ENCODE measurements at regions not wholly inside any gene's neighbourhood (a gene's known extent, or its start where the extent isn't known, plus 50 kb on each side); places are given as distances from the start of the nearest gene placed in this dataset.

GRCh38 chr16:49932434-49932833 is 76.5 kb upstream of the ZNF423 start:
- no peak overlapping the region for H2AFZ ChIP-seq (ENCODE audit: low read depth, low read length)
- ChIA-PET CTCF (no interaction called here), POLR2A (no interaction called here)
- H4K20me1 ChIP-seq (replicated peaks; ENCODE audit: control insufficient read depth, extremely low read depth, insufficient read depth, low read length), result no peaks in the 10 kb centered on the region
- DNase-seq (ENCODE audit: low read depth, low spot score) (no peak), FAIRE-seq (no peak)
- H3K27me3 ChIP-seq (ENCODE audit: control insufficient read depth in 2 of 2, insufficient read depth in 2 of 2, low read length in 2 of 2), result no peaks in the 10 kb centered on the region
- H3K36me3 ChIP-seq (ENCODE audit: control insufficient read depth in 2 of 2, extremely low read depth in 1 of 2, insufficient read depth in 2 of 2, low read length in 2 of 2), result no peaks in the 10 kb centered on the region
- no peak for TF ChIP-seq EZH2 (IDR thresholded peaks at IDR 0.05; ENCODE audit: borderline replicate concordance, low read depth, low read length, severe bottlenecking)
- TF ChIP-seq MYC (IDR thresholded peaks at IDR 0.05; ENCODE audit: low read depth, low read length), result no peak
- TF ChIP-seq POLR2AphosphoS5 (IDR thresholded peaks at IDR 0.05; ENCODE audit: insufficient read depth, low read depth, low read length), result no peak
- no peak for TF ChIP-seq POLR2A (IDR thresholded peaks at IDR 0.05; ENCODE audit: low read depth, low read length)
- no peak for TF ChIP-seq GATA2 (IDR thresholded peaks at IDR 0.05; ENCODE audit: insufficient read depth, insufficient read length, low read depth, low read length)
- TF ChIP-seq MAX (IDR thresholded peaks at IDR 0.05; ENCODE audit: insufficient read depth, insufficient read length), result no peak
- TF ChIP-seq, protein P1, sequence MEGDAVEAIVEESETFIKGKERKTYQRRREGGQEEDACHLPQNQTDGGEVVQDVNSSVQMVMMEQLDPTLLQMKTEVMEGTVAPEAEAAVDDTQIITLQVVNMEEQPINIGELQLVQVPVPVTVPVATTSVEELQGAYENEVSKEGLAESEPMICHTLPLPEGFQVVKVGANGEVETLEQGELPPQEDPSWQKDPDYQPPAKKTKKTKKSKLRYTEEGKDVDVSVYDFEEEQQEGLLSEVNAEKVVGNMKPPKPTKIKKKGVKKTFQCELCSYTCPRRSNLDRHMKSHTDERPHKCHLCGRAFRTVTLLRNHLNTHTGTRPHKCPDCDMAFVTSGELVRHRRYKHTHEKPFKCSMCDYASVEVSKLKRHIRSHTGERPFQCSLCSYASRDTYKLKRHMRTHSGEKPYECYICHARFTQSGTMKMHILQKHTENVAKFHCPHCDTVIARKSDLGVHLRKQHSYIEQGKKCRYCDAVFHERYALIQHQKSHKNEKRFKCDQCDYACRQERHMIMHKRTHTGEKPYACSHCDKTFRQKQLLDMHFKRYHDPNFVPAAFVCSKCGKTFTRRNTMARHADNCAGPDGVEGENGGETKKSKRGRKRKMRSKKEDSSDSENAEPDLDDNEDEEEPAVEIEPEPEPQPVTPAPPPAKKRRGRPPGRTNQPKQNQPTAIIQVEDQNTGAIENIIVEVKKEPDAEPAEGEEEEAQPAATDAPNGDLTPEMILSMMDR (IDR thresholded peaks at IDR 0.05; ENCODE audit: extremely low read depth in 1 of 2, insufficient read depth in 1 of 2, low read depth in 1 of 2, low read length in 2 of 2), result no peak
- no peak for TF ChIP-seq FOS (IDR thresholded peaks at IDR 0.05; ENCODE audit: borderline replicate concordance, insufficient read depth, low read length)
- TF ChIP-seq JUN (IDR thresholded peaks at IDR 0.05; ENCODE audit: borderline replicate concordance, insufficient read depth, insufficient read length, low read depth), result no peak
- dilution Hi-C loops (cut with MboI; ENCODE audit: extremely low pct_ligation_motif_present, low sequenced_read_pairs) (no loop called here), intact Hi-C loops (cut with micrococcal nuclease) (no loop called here)
- H3K27ac ChIP-seq (ENCODE audit: insufficient read depth, low read depth, low read length), result no peak overlapping the region
- no peaks in the 10 kb centered on the region for H3K4me1 ChIP-seq (ENCODE audit: control insufficient read depth, extremely low read depth, insufficient read depth, low read length)
- no peaks in the 10 kb centered on the region for H3K9me3 ChIP-seq (replicated peaks; ENCODE audit: control insufficient read depth, insufficient read depth, low read length)
- H3K9ac ChIP-seq (replicated peaks; ENCODE audit: extremely low read depth, insufficient read depth, low read length), result no peak overlapping the region
- H3K4me2 ChIP-seq (ENCODE audit: insufficient read depth, low read length), result no peak overlapping the region
- no TSS peak for BruUV-seq (replicated peaks)
- H3K79me2 ChIP-seq (ENCODE audit: control insufficient read depth, insufficient read depth, low read length), result no peaks in the 10 kb centered on the region
- no peak overlapping the region for H3K4me3 ChIP-seq (replicated peaks in 1 of 3; ENCODE audit: insufficient read depth in 1 of 3, low read depth in 1 of 3, low read length in 3 of 3)
- H3K9me1 ChIP-seq (replicated peaks; ENCODE audit: control insufficient read depth, extremely low read depth, insufficient read depth, low read length), result no peaks in the 10 kb centered on the region
